OCI-LY3 (cell line): ENCODE measurements at regions not wholly inside any gene's neighbourhood (a gene's known extent, or its start where the extent isn't known, plus 50 kb on each side); places are given as distances from the start of the nearest gene placed in this dataset.

Source experiments
- CTCF ChIP-seq: fragments of 200-600, 300-600 bp; sonication (generic); IDR thresholded peaks from 2 replicates; pipeline ENCODE4 v1.5.1; 2014; ENCODE audit warnings: antibody characterized with exemption, low read length, low read depth
- EZH2phosphoT487 ChIP-seq: fragments of 200-600 bp; shearing (Covaris generic); IDR thresholded peaks from 2 replicates; pipeline ENCODE4 v1.6.1; 2018; ENCODE audit warnings: antibody characterized with exemption, mixed run types, low read depth

GRCh38 chr16:66049865-66050264, 316.6 kb upstream of the CDH5 start:
- no peak for TF ChIP-seq CTCF
- no peak for TF ChIP-seq EZH2phosphoT487
